Heart right ventricle (tissue), 16 donors: ENCODE measurements at regions not wholly inside any gene's neighbourhood (a gene's known extent, or its start where the extent isn't known, plus 50 kb on each side); places are given as distances from the start of the nearest gene placed in this dataset.
A peak's percentile ranks its signal among the peaks of the same experiment; 100 is the strongest.

ENCODE experiments used
- ATAC-seq, 8 donors: fragments of 200-7000 bp; cut with Tn5 transposase; one replicate each; pipeline ENCODE4 v1.9.1; 2020; ENCODE audit warnings: mild to moderate bottlenecking in 8 of 8, moderate library complexity in 8 of 8, moderate number of reproducible peaks in 1 of 8
- DNase-seq, 2 donors: peaks; one replicate each; pipeline ENCODE4 v3.0.0-alpha.2; 2020
- H3K27ac ChIP-seq, 10 donors: fragments of 200-600 bp; sonication (generic) in 2 of 10; one replicate each; pipeline versions ENCODE4 v1.5.0 to v1.8.0; 2020 to 2022; ENCODE audit warnings: mild to moderate bottlenecking in 3 of 10
- H3K27me3 ChIP-seq, 7 donors: fragments of 200-600 bp; one replicate each; pipeline ENCODE4 v1.8.0; 2021 to 2022; ENCODE audit warnings: mild to moderate bottlenecking in 2 of 7
- H3K36me3 ChIP-seq, 9 donors: fragments of 200-600 bp; sonication (generic) in 1 of 9; one replicate each; pipeline versions ENCODE4 v1.5.0 to v1.8.0; 2020 to 2022; ENCODE audit warnings: mild to moderate bottlenecking in 2 of 9
- H3K4me1 ChIP-seq, 9 donors: fragments of 200-600 bp; sonication (generic) in 1 of 9; one replicate each; pipeline versions ENCODE4 v1.5.0 to v1.8.0; 2020 to 2022; ENCODE audit warnings: mild to moderate bottlenecking in 4 of 9
- H3K4me3 ChIP-seq, 10 donors: fragments of 200-600 bp; sonication (generic) in 2 of 10; one replicate each; pipeline versions ENCODE4 v1.5.0 to v1.8.0; 2020 to 2022; ENCODE audit warnings: mild to moderate bottlenecking in 7 of 10, moderate library complexity in 2 of 10
- H3K9me3 ChIP-seq, 11 donors: fragments of 200-600 bp in 10 of 11; sonication (generic) in 2 of 11; one replicate each; pipeline versions ENCODE4 v1.5.0 to v1.8.0; 2013 to 2022; ENCODE audit warnings: mild to moderate bottlenecking in 2 of 11, control low read depth in 1 of 11, moderate library complexity in 1 of 11
- CTCF ChIP-seq, 9 donors: fragments of 200-600 bp; sonication (generic) in 2 of 9; IDR thresholded peaks; one replicate each; pipeline versions ENCODE4 v1.5.0 to v1.8.0; 2021 to 2022; ENCODE audit warnings: antibody characterized with exemption in 9 of 9, mild to moderate bottlenecking in 5 of 9, moderate library complexity in 1 of 9
- WGBS, 2 donors: extraction: QIAGEN DNeasy Blood & Tissue Kit; methylation state at CpG; one replicate each; pipeline ENCODE4 v1.1.7; 2013; ENCODE audit warnings: inconsistent platforms in 1 of 2; 5-methylcytosine and 5-hydroxymethylcytosine counted together
- intact Hi-C, 10 donors: fragments of 100-400 bp; cut with DNase I; formaldehyde crosslinking; loops; one replicate each; pipeline versions ENCODE4 v1.11.1 to v1.14.2; 2022
- donor health status: Arrhythmogenic right ventricular cardiomyopathy.
- donor health status: ischemic (EF 13 %, LVEDD 7.1; RV severe dilation, severe dysfunction).
- donor health status: healthy with polysubstance abuse.
- donor health status: DM: no; HTN: yes; CAD: no.
- donor health status: DM: no; HTN: no; CAD: no.
- donor health status: ischemic (EF 25% LVEDD 6.9; RV normal size, moderate dysfunction).
- donor health status: ischemic (EF 25% LVEDD 5.7; RV mildly dilated, moderate dysfunction).
- donor health status: healthy.
- donor health status: DM: yes; HTN: yes; CAD: no.
- donor health status: Ischemic cardiomyopathy.
- donor health status: ischemic (EF 35%, LVEDD 5.7; RV mildly dilated, moderate dysfunction).
- donor health status: nonischemic (EF 11% LVEDD 7.7; RV severe dilation, severe dysfunction).
- donor health status: DM: yes; HTN: yes; CAD: no.
- donor health status: PGD.
- donor health status: ischemic (EF 29% LVEDD 5.4; RV normal size, mild dysfunction).
- donor health status: nonischemic (EF 23%, LVEDD 6.1; RV moderate dilation, normal function).

GRCh38 chr7:17181482-17181881 is 117.0 kb upstream of the AHR start:
- Histone ChIP-seq H3K36me3 (no peaks in the 10 kb centered on the region), H3K4me3 (no peak overlapping the region), H3K4me1 (peaks cover 0 to 16% (median 3%) of the 10 kb centered on the region in 9 donors), H3K27ac (no peak overlapping the region), H3K27me3 (no peaks in the 10 kb centered on the region), H3K9me3 (peaks cover 0 to 10% (median 0%) of the 10 kb centered on the region in 11 donors)
- TF ChIP-seq CTCF (IDR thresholded peaks at IDR 0.05), result no peak
- ATAC-seq (no peak), DNase-seq (no peak)
- whole genome bisulfite sequencing, 2 donors, result 77% methylated on average over 3 of the region's 3 CpGs
- intact Hi-C loops, result loop anchor here in 1 of 10 donors (5.0 kb wide), 1 partner anchor 51 kb away; no protein-coding TSS in a partner anchor

GRCh38 chr7:17183630-17184328 is 114.7 kb upstream of the AHR start:
- Histone ChIP-seq H3K36me3 (no peaks in the 10 kb centered on the region), H3K9me3 (peaks cover 0 to 10% (median 0%) of the 10 kb centered on the region in 11 donors), H3K27ac (no peak overlapping the region), H3K27me3 (no peaks in the 10 kb centered on the region), H3K4me1 (peaks cover 0 to 16% (median 0%) of the 10 kb centered on the region in 9 donors), H3K4me3 (no peak overlapping the region)
- intact Hi-C loops, result loop anchor here in 1 of 10 donors (5.0 kb wide), 1 partner anchor 49 kb away; no protein-coding TSS in a partner anchor
- TF ChIP-seq CTCF (IDR thresholded peaks at IDR 0.05), result no peak
- DNase-seq (no peak), ATAC-seq (no peak)
- 65 to 69% methylated on average over 2 of the region's 2 CpGs for WGBS, 2 donors

GRCh38 chr7:17184805-17185689 is 113.4 kb upstream of the AHR start:
- Histone ChIP-seq H3K27me3 (no peaks in the 10 kb centered on the region), H3K4me3 (no peak overlapping the region), H3K9me3 (peaks cover 0 to 10% (median 0%) of the 10 kb centered on the region in 11 donors), H3K4me1 (peaks cover 0 to 16% (median 0%) of the 10 kb centered on the region in 9 donors), H3K36me3 (no peaks in the 10 kb centered on the region), H3K27ac (peak overlapping the region in 1 of 10 donors; percentile 5)
- 75 to 76% methylated on average over 4 of the region's 4 CpGs for WGBS, 2 donors
- no peak for TF ChIP-seq CTCF (IDR thresholded peaks at IDR 0.05)
- ATAC-seq (no peak), DNase-seq (no peak)
- intact Hi-C loops, result loop anchor here in 1 of 10 donors (5.0 kb wide), 1 partner anchor 47 kb away; no protein-coding TSS in a partner anchor

GRCh38 chr7:17185690-17186070 is 112.8 kb upstream of the AHR start:
- WGBS, 2 donors, result 61 to 67% methylated on average over 4 of the region's 4 CpGs
- Histone ChIP-seq H3K27me3 (no peaks in the 10 kb centered on the region), H3K27ac (peak overlapping the region in 1 of 10 donors; percentile 5), H3K36me3 (no peaks in the 10 kb centered on the region), H3K4me1 (peaks cover 0 to 16% (median 0%) of the 10 kb centered on the region in 9 donors), H3K4me3 (no peak overlapping the region), H3K9me3 (peaks cover 0 to 10% (median 0%) of the 10 kb centered on the region in 11 donors)
- DNase-seq, result no peak
- intact Hi-C loops, result no loop called here
- TF ChIP-seq CTCF (IDR thresholded peaks at IDR 0.05), result no peak
- ATAC-seq, result peak in 1 of 8 donors; percentile 53
